ENCODE measurements at regions not wholly inside any gene's neighbourhood (a gene's known extent, or its start where the extent isn't known, plus 50 kb on each side); places are given as distances from the start of the nearest gene placed in this dataset.

GRCh38 chr13:62246581-62246980 lies 830.9 kb upstream of the PCDH20 start:
- FAIRE-seq: no peak
- Mint-ChIP-seq H3K4me1 (ENCODE audit: low read depth, unreplicated experiment) (peaks cover 10% of the 10 kb centered on the region), H3K27ac (ENCODE audit: unreplicated experiment) (no peak overlapping the region), H3K36me3 (ENCODE audit: low read depth, unreplicated experiment) (no peaks in the 10 kb centered on the region), H3K27me3 (ENCODE audit: low read depth, unreplicated experiment) (no peaks in the 10 kb centered on the region), H3K4me3 (ENCODE audit: unreplicated experiment) (no peak overlapping the region), H3K9me3 (ENCODE audit: unreplicated experiment) (no peaks in the 10 kb centered on the region)
- H3K9ac ChIP-seq (ENCODE audit: low read length): no peak overlapping the region
- no peak overlapping the region for H2AFZ ChIP-seq (ENCODE audit: low read depth, low read length)
- H3K4me1 ChIP-seq (ENCODE audit: insufficient read depth, low read length): no peaks in the 10 kb centered on the region
- no peak overlapping the region for H3K4me2 ChIP-seq (ENCODE audit: low read length)
- H3K36me3 ChIP-seq (ENCODE audit: insufficient read depth, low read length): no peaks in the 10 kb centered on the region
- no peak overlapping the region for H3K4me3 ChIP-seq (ENCODE audit: insufficient read depth, low read depth, low read length)
- no peaks in the 10 kb centered on the region for H3K79me2 ChIP-seq (ENCODE audit: insufficient read depth, low read length)
- H3K9me3 ChIP-seq (ENCODE audit: insufficient read depth, low read depth, low read length): no peaks in the 10 kb centered on the region
- DNase-seq (ENCODE audit: low read depth): peak; percentile 20
- no peak overlapping the region for H3K27ac ChIP-seq (ENCODE audit: low read depth, low read length)
- no peaks in the 10 kb centered on the region for H4K20me1 ChIP-seq (ENCODE audit: insufficient read depth, low read length)
- TF ChIP-seq CTCF (IDR thresholded peaks at IDR 0.05; ENCODE audit: insufficient read depth, low read depth, low read length) (no peak), EZH2 (IDR thresholded peaks at IDR 0.05; ENCODE audit: insufficient read depth, low read length) (no peak)
- no peaks in the 10 kb centered on the region for H3K27me3 ChIP-seq (ENCODE audit: insufficient read depth, low read length)

GRCh38 chr13:62243106-62243505 lies 827.5 kb upstream of the PCDH20 start:
- no peaks in the 10 kb centered on the region for H3K9me3 ChIP-seq (ENCODE audit: insufficient read depth, low read depth, low read length)
- H3K4me2 ChIP-seq (ENCODE audit: low read length): no peak overlapping the region
- no peak overlapping the region for H3K4me3 Mint-ChIP-seq (ENCODE audit: unreplicated experiment)
- no peaks in the 10 kb centered on the region for H3K36me3 ChIP-seq (ENCODE audit: insufficient read depth, low read length)
- no peaks in the 10 kb centered on the region for H4K20me1 ChIP-seq (ENCODE audit: insufficient read depth, low read length)
- H3K27me3 Mint-ChIP-seq (ENCODE audit: low read depth, unreplicated experiment): no peaks in the 10 kb centered on the region
- no peak for TF ChIP-seq CTCF (IDR thresholded peaks at IDR 0.05; ENCODE audit: insufficient read depth, low read depth, low read length)
- TF ChIP-seq EZH2 (IDR thresholded peaks at IDR 0.05; ENCODE audit: insufficient read depth, low read length): no peak
- H3K4me3 ChIP-seq (ENCODE audit: insufficient read depth, low read depth, low read length): no peak overlapping the region
- H3K79me2 ChIP-seq (ENCODE audit: insufficient read depth, low read length): no peaks in the 10 kb centered on the region
- no peaks in the 10 kb centered on the region for H3K4me1 ChIP-seq (ENCODE audit: insufficient read depth, low read length)
- H3K9me3 Mint-ChIP-seq (ENCODE audit: unreplicated experiment): no peaks in the 10 kb centered on the region
- H2AFZ ChIP-seq (ENCODE audit: low read depth, low read length): no peak overlapping the region
- no peak overlapping the region for H3K9ac ChIP-seq (ENCODE audit: low read length)
- FAIRE-seq: no peak
- H3K27me3 ChIP-seq (ENCODE audit: insufficient read depth, low read length): no peaks in the 10 kb centered on the region
- no peak for DNase-seq (ENCODE audit: low read depth)
- H3K4me1 Mint-ChIP-seq (ENCODE audit: low read depth, unreplicated experiment): no peaks in the 10 kb centered on the region
- H3K36me3 Mint-ChIP-seq (ENCODE audit: low read depth, unreplicated experiment): no peaks in the 10 kb centered on the region
- H3K27ac Mint-ChIP-seq (ENCODE audit: unreplicated experiment): no peak overlapping the region
- no peak overlapping the region for H3K27ac ChIP-seq (ENCODE audit: low read depth, low read length)

- Histone ChIP-seq H3K4me3 (ENCODE audit: insufficient read depth, low read depth, low read length) (no peak overlapping the region), H4K20me1 (ENCODE audit: insufficient read depth, low read length) (no peaks in the 10 kb centered on the region), H3K4me1 (ENCODE audit: insufficient read depth, low read length) (no peaks in the 10 kb centered on the region), H3K27me3 (ENCODE audit: insufficient read depth, low read length) (no peaks in the 10 kb centered on the region), H3K9me3 (ENCODE audit: insufficient read depth, low read depth, low read length) (no peaks in the 10 kb centered on the region), H3K9ac (ENCODE audit: low read length) (no peak overlapping the region), H3K36me3 (ENCODE audit: insufficient read depth, low read length) (no peaks in the 10 kb centered on the region), H3K4me2 (ENCODE audit: low read length) (no peak overlapping the region), H3K27ac (ENCODE audit: low read depth, low read length) (no peak overlapping the region), H3K79me2 (ENCODE audit: insufficient read depth, low read length) (no peaks in the 10 kb centered on the region), H2AFZ (ENCODE audit: low read depth, low read length) (no peak overlapping the region)
- no peaks in the 10 kb centered on the region for H3K9me3 Mint-ChIP-seq (ENCODE audit: unreplicated experiment)
- FAIRE-seq (no peak), DNase-seq (ENCODE audit: low read depth) (no peak)
- no peak overlapping the region for H3K4me3 Mint-ChIP-seq (ENCODE audit: unreplicated experiment)
- H3K27ac Mint-ChIP-seq (ENCODE audit: unreplicated experiment): no peak overlapping the region
- TF ChIP-seq CTCF (IDR thresholded peaks at IDR 0.05; ENCODE audit: insufficient read depth, low read depth, low read length) (no peak), EZH2 (IDR thresholded peaks at IDR 0.05; ENCODE audit: insufficient read depth, low read length) (no peak)
- no peaks in the 10 kb centered on the region for H3K27me3 Mint-ChIP-seq (ENCODE audit: low read depth, unreplicated experiment)
- no peaks in the 10 kb centered on the region for H3K4me1 Mint-ChIP-seq (ENCODE audit: low read depth, unreplicated experiment)
- no peaks in the 10 kb centered on the region for H3K36me3 Mint-ChIP-seq (ENCODE audit: low read depth, unreplicated experiment)
Observed at GRCh38 chr13:62234780-62235440, 819.3 kb upstream of the PCDH20 start.

Data from astrocyte (in vitro differentiated cells and primary cell).